IMR-90 (cell line): ENCODE measurements at regions not wholly inside any gene's neighbourhood (a gene's known extent, or its start where the extent isn't known, plus 50 kb on each side); places are given as distances from the start of the nearest gene placed in this dataset.

Experiments
- ATAC-seq: fragments of 200-7000 bp; cut with Tn5 transposase; 2 replicates; pipeline ENCODE4 v1.9.1; 2020; ENCODE audit warnings: low read depth, mild to moderate bottlenecking, moderate library complexity
- BruUV-seq: library from RNA; stranded (reverse); fragments of 400-500 nt; replicated peaks from 2 replicates; lab custom pipeline; 2021; lab: Mats Ljungman, UMichigan
- CTCF ChIA-PET: fragments of 300-600 bp; formaldehyde crosslinking; extraction: SDS; loops from one replicate; lab custom pipeline; 2021; ENCODE audit warnings: antibody characterized with exemption; lab: Yijun Ruan, JAX
- POLR2A ChIA-PET: fragments of 300-600 bp; sonication (Branson Sonifier 250); formaldehyde crosslinking; loops from one replicate; lab custom pipeline; 2022; ENCODE audit warnings: antibody characterized with exemption; ENCODE audit not compliant: unreplicated experiment; lab: Charles Lee
- DNase-seq: peaks from one replicate; pipeline ENCODE4 v3.0.0; 2013
- H2AFZ ChIP-seq: replicated peaks from 2 replicates; pipeline ENCODE3; 2013; ENCODE audit warnings: low read length, mild to moderate bottlenecking; ENCODE audit not compliant: poor library complexity
- H2AK5ac ChIP-seq: 2 replicates; pipeline ENCODE4 v1.6.1; 2013; ENCODE audit warnings: low read depth, low read length, inconsistent platforms
- H2AK9ac ChIP-seq: replicated peaks from 2 replicates; pipeline ENCODE3; 2013; ENCODE audit warnings: mild to moderate bottlenecking, low read depth, low read length, moderate library complexity; ENCODE audit not compliant: poor library complexity
- H2BK120ac ChIP-seq: 2 replicates; pipeline ENCODE4 v1.6.1; 2013; ENCODE audit warnings: low read depth, low read length, inconsistent platforms
- H2BK15ac ChIP-seq: 3 replicates; pipeline ENCODE4 v1.6.1; 2013; ENCODE audit warnings: low read depth, low read length, inconsistent platforms
- H2BK20ac ChIP-seq: 2 replicates; pipeline ENCODE4 v1.6.1; 2013; ENCODE audit warnings: low read depth, mild to moderate bottlenecking, inconsistent platforms, low read length, moderate library complexity
- H2BK5ac ChIP-seq: 2 replicates; pipeline ENCODE4 v1.6.1; 2013; ENCODE audit warnings: mild to moderate bottlenecking, low read depth, low read length, inconsistent platforms; ENCODE audit not compliant: poor library complexity, severe bottlenecking
- H3K14ac ChIP-seq: replicated peaks from 2 replicates; pipeline ENCODE4 v1.6.1; 2013; ENCODE audit warnings: low read depth, low read length, inconsistent platforms
- H3K18ac ChIP-seq: 2 replicates; pipeline ENCODE4 v1.6.1; 2013; ENCODE audit warnings: low read depth, low read length, control low read depth
- H3K23ac ChIP-seq: 2 replicates; pipeline ENCODE4 v1.6.1; 2013; ENCODE audit warnings: low read depth, low read length, inconsistent platforms
- H3K27ac ChIP-seq: 2 replicates; pipeline ENCODE4 v1.5.1; 2013; ENCODE audit warnings: mild to moderate bottlenecking, control low read depth, low read length; ENCODE audit not compliant: insufficient read depth
- H3K27me3 ChIP-seq: 2 replicates; pipeline ENCODE4 v1.6.1; 2013; ENCODE audit warnings: low read length; ENCODE audit not compliant: control insufficient read depth, insufficient read depth
- H3K36me3 ChIP-seq: 2 replicates; pipeline ENCODE4 v1.6.1; 2013; ENCODE audit warnings: low read length, mixed read lengths; ENCODE audit not compliant: control insufficient read depth, insufficient read depth
- H3K4ac ChIP-seq: 2 replicates; pipeline ENCODE4 v1.6.1; 2013; ENCODE audit warnings: low read depth, low read length, inconsistent platforms
- H3K4me1 ChIP-seq: 2 replicates; pipeline ENCODE4 v1.6.1; 2013; ENCODE audit warnings: low read length, mixed read lengths; ENCODE audit not compliant: control insufficient read depth, insufficient read depth
- H3K4me2 ChIP-seq: 2 replicates; pipeline ENCODE4 v1.6.1; 2013; ENCODE audit warnings: low read depth, mild to moderate bottlenecking, control low read depth, low read length, moderate library complexity
- H3K4me3 ChIP-seq: 2 replicates; pipeline ENCODE4 v1.5.1; 2013; ENCODE audit warnings: low read depth, mild to moderate bottlenecking, control low read depth, low read length, moderate library complexity; ENCODE audit not compliant: insufficient read depth
- H3K56ac ChIP-seq: 2 replicates; pipeline ENCODE4 v1.6.1; 2013; ENCODE audit warnings: low read length, inconsistent platforms; ENCODE audit not compliant: insufficient read depth; ENCODE audit errors: extremely low read depth
- H3K79me1 ChIP-seq, 2 experiments: 2 replicates each; pipeline ENCODE4 v1.6.1; 2013; ENCODE audit warnings: low read length in 2 of 2, inconsistent platforms in 1 of 2, low read depth in 1 of 2
- H3K9ac ChIP-seq: 2 replicates; pipeline ENCODE4 v1.6.1; 2013; ENCODE audit warnings: low read depth, low read length, control low read depth
- H3K9me1 ChIP-seq: 2 replicates; pipeline ENCODE4 v1.6.1; 2013; ENCODE audit warnings: low read length, inconsistent platforms; ENCODE audit not compliant: insufficient read depth
- H3K9me3 ChIP-seq: 2 replicates; pipeline ENCODE4 v1.6.1; 2013; ENCODE audit warnings: low read length; ENCODE audit not compliant: control insufficient read depth, insufficient read depth
- H4K20me1 ChIP-seq: 2 replicates; pipeline ENCODE4 v1.6.1; 2013; ENCODE audit warnings: low read length, inconsistent platforms; ENCODE audit not compliant: insufficient read depth
- H4K5ac ChIP-seq: 2 replicates; pipeline ENCODE4 v1.6.1; 2013; ENCODE audit warnings: mild to moderate bottlenecking, low read depth, low read length, control low read depth
- H4K8ac ChIP-seq, 2 experiments: 2 replicates each; pipeline ENCODE4 v1.6.1; 2013; ENCODE audit warnings: low read depth in 2 of 2, low read length in 2 of 2, control low read depth in 1 of 2, inconsistent platforms in 1 of 2
- H4K91ac ChIP-seq: 2 replicates; pipeline ENCODE4 v1.6.1; 2013; ENCODE audit warnings: low read depth, low read length, inconsistent platforms; ENCODE audit not compliant: insufficient read depth
- MAFK ChIP-seq: IDR thresholded peaks from 2 replicates; pipeline ENCODE4 v1.6.1; 2012; ENCODE audit warnings: low read depth, low read length, improper control_type of control experiment
- NFE2L2 ChIP-seq: fragments of 150-350 bp; IDR thresholded peaks from 2 replicates; pipeline ENCODE4 v1.6.1; 2016; ENCODE audit warnings: low read depth, mild to moderate bottlenecking, low read length
- RCOR1 ChIP-seq: IDR thresholded peaks from 2 replicates; pipeline ENCODE4 v1.6.1; 2012; ENCODE audit warnings: mild to moderate bottlenecking, low read length, improper control_type of control experiment; ENCODE audit not compliant: insufficient replicate concordance
- WGBS, 2 experiments: methylation state at CpG; one replicate each; pipeline versions ENCODE4 v1.1.5 to v1.1.7; 2013; ENCODE audit warnings: missing lambda C conversion rate in 2 of 2; ENCODE audit not compliant: insufficient read length in 1 of 2; ENCODE audit errors: extremely low coverage in 2 of 2; 5-methylcytosine and 5-hydroxymethylcytosine counted together
- dilution Hi-C: fragments of 300-500 bp; cut with HindIII; formaldehyde crosslinking; loops from one replicate; pipeline ENCODE4 v1.14.3; 2018; ENCODE audit warnings: low sequenced_read_pairs; ENCODE audit not compliant: unreplicated experiment
- in situ Hi-C: fragments of 300-500 bp; cut with MboI; formaldehyde crosslinking; loops from 3 replicates; pipeline ENCODE4 v1.14.3; 2019; ENCODE audit warnings: low sequenced_read_pairs, inconsistent platforms, mixed read lengths
- intact Hi-C: fragments of 100-400 bp; cut with micrococcal nuclease; formaldehyde crosslinking; loops from 2 replicates; pipeline ENCODE4 v1.10.0; 2022

DNA sequence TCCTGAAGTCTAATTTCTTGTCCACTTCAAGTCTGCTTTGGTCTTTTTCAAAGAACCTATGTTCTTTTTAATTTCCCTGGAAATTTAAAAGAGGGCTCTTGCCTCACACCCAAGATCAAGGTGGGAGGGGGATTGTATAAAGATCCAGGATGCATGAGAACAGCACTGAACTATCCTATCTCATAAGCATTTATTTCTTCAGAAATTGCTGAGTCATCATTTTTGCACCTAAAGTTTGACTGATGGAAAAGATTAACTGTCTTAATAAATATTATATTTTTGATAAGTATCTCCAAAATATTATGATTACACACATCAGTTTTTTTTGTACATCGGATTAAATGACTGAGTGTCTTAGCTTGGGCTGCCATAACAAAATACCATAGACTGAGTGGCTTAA is 90.5 kb downstream of the RPS24 start:
- no peak overlapping the region for H2BK20ac ChIP-seq
- no peak overlapping the region for H2AK9ac ChIP-seq
- H3K4me3 ChIP-seq, result no peak overlapping the region
- no peak overlapping the region for H2BK120ac ChIP-seq
- DNase-seq (no peak), ATAC-seq (no peak)
- no peak overlapping the region for H3K18ac ChIP-seq
- BruUV-seq, result no TSS peak
- POLR2A ChIA-PET, result no interaction called here
- no peak overlapping the region for H3K14ac ChIP-seq
- H4K5ac ChIP-seq, result no peak overlapping the region
- H3K9ac ChIP-seq, result no peak overlapping the region
- dilution Hi-C loops, result no loop called here
- no peak overlapping the region for H3K4me2 ChIP-seq
- TF ChIP-seq NFE2L2 (peak; percentile 73), MAFK (peak; percentile 100), RCOR1 (no peak)
- intact Hi-C loops, result loop anchor here (2.0 kb wide), 1 partner anchor 13 kb away; no protein-coding TSS in a partner anchor
- H3K27ac ChIP-seq, result no peak overlapping the region
- H3K27me3 ChIP-seq, result peaks cover 30% of the 10 kb centered on the region
- H3K9me1 ChIP-seq, result no peaks in the 10 kb centered on the region
- CTCF ChIA-PET, result no interaction called here
- no peak overlapping the region for H2BK5ac ChIP-seq
- peaks cover 7% of the 10 kb centered on the region for H3K9me3 ChIP-seq
- H2BK15ac ChIP-seq, result no peak overlapping the region
- H3K79me1 ChIP-seq, result no peaks in the 10 kb centered on the region
- H4K91ac ChIP-seq, result no peak overlapping the region
- H3K4ac ChIP-seq, result no peak overlapping the region
- no peak overlapping the region for H4K8ac ChIP-seq
- no peak overlapping the region for H3K23ac ChIP-seq
- H2AK5ac ChIP-seq, result no peak overlapping the region
- no CpG with 5 or more reads among the region's 1 CpG for WGBS, 2 experiments
- no peak overlapping the region for H2AFZ ChIP-seq
- H4K20me1 ChIP-seq, result no peaks in the 10 kb centered on the region
- in situ Hi-C loops, result no loop called here
- no peaks in the 10 kb centered on the region for H3K36me3 ChIP-seq
- no peak overlapping the region for H3K56ac ChIP-seq
- H3K4me1 ChIP-seq, result no peaks in the 10 kb centered on the region
